Kidney (tissue), 13 donors: ENCODE measurements at regions not wholly inside any gene's neighbourhood (a gene's known extent, or its start where the extent isn't known, plus 50 kb on each side); places are given as distances from the start of the nearest gene placed in this dataset.

Experiments
- DNase-seq, 5 donors: peaks; one replicate each; pipeline ENCODE4 v3.0.0-alpha.2; 2013 to 2020
- FAIRE-seq: peaks from 2 replicates; lab custom pipeline; 2012; peaks lifted over from hg19 to GRCh38; lab: Jason Lieb, UNC
- H3K27ac ChIP-seq, 2 donors: one replicate each; pipeline ENCODE4 v1.7.0; 2013; ENCODE audit warnings: low read depth in 2 of 2, low read length in 2 of 2, inconsistent platforms in 1 of 2
- H3K27me3 ChIP-seq: one replicate; pipeline ENCODE4 v1.7.1; 2013; ENCODE audit warnings: low read length, inconsistent platforms; ENCODE audit not compliant: control insufficient read depth, insufficient read depth
- H3K36me3 ChIP-seq, 3 donors: one replicate each; pipeline versions ENCODE4 v1.7.0 to v1.7.1; 2013; ENCODE audit warnings: low read length in 3 of 3, control low read depth in 1 of 3, inconsistent platforms in 1 of 3; ENCODE audit not compliant: insufficient read depth in 3 of 3, control insufficient read depth in 2 of 3
- H3K4me1 ChIP-seq, 3 donors: one replicate each; pipeline versions ENCODE4 v1.7.0 to v1.7.1; 2013; ENCODE audit warnings: low read length in 3 of 3, inconsistent platforms in 1 of 3, low read depth in 1 of 3; ENCODE audit not compliant: control insufficient read depth in 2 of 3, insufficient read depth in 2 of 3
- H3K4me3 ChIP-seq, 3 donors: one replicate each; pipeline versions ENCODE4 v1.7.0 to v1.8.1; 2013; ENCODE audit warnings: low read length in 3 of 3, control low read depth in 1 of 3, inconsistent platforms in 1 of 3
- H3K9ac ChIP-seq, 3 donors: one replicate each; pipeline versions ENCODE4 v1.7.0 to v1.7.1; 2013; ENCODE audit warnings: low read length in 3 of 3, control low read depth in 1 of 3, inconsistent platforms in 1 of 3
- H3K9me3 ChIP-seq, 3 donors: one replicate each; pipeline versions ENCODE4 v1.7.0 to v1.7.1; 2013; ENCODE audit warnings: low read length in 3 of 3, control low read depth in 1 of 3, inconsistent platforms in 1 of 3; ENCODE audit not compliant: control insufficient read depth in 2 of 3, insufficient read depth in 1 of 3
- intact Hi-C: fragments of 100-400 bp; cut with DNase I; formaldehyde crosslinking; loops from one replicate; pipeline ENCODE4 v1.11.1; 2022
- TF ChIP-seq, protein P1 (sequence below): IDR thresholded peaks from 3 replicates; pipeline ENCODE4 v1.5.1; 2012; ENCODE audit warnings: mild to moderate bottlenecking, moderate library complexity, borderline replicate concordance; ENCODE audit not compliant: insufficient read depth; ENCODE audit errors: extremely low read depth
- donor health status: control.
- donor health status: control.
- donor health status: control.
- donor health status: control.
- donor health status: control.
- donor health status: DM: yes; HTN: yes; CAD: no.
- donor health status: Normal renal cell carcinoma (clear cell type).

DNA sequence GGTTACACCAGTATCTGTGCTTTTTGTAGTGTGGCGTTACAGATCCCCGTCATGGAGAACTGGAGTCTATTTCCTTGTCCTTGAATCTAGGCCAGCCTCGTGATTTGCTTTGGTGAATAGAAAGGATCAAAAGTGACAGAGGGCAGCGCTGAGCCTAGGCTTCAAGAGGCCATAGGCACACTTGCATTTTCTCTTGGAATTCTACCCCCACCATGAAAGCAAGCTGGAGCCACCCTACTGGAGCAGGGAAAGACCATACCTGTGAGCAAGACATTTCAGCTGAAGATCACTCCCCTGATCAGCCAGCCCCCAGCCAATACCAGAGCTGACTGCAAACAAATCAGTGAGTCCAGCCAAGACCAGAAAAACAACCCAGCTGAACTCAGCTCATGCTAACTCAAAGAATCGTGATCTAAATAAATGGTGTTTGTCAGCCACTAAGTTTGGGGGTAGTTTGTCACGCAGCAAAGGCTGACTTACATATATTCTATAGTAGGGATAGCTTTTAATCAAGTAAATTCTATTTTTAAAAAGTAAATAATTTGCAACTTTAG lies 521.9 kb upstream of the TBX3 start:
- no peak overlapping the region for H3K4me3 ChIP-seq
- TF ChIP-seq, protein P1, sequence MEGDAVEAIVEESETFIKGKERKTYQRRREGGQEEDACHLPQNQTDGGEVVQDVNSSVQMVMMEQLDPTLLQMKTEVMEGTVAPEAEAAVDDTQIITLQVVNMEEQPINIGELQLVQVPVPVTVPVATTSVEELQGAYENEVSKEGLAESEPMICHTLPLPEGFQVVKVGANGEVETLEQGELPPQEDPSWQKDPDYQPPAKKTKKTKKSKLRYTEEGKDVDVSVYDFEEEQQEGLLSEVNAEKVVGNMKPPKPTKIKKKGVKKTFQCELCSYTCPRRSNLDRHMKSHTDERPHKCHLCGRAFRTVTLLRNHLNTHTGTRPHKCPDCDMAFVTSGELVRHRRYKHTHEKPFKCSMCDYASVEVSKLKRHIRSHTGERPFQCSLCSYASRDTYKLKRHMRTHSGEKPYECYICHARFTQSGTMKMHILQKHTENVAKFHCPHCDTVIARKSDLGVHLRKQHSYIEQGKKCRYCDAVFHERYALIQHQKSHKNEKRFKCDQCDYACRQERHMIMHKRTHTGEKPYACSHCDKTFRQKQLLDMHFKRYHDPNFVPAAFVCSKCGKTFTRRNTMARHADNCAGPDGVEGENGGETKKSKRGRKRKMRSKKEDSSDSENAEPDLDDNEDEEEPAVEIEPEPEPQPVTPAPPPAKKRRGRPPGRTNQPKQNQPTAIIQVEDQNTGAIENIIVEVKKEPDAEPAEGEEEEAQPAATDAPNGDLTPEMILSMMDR = no peak
- H3K9me3 ChIP-seq = no peaks in the 10 kb centered on the region
- no peaks in the 10 kb centered on the region for H3K36me3 ChIP-seq
- H3K4me1 ChIP-seq = no peaks in the 10 kb centered on the region
- H3K27ac ChIP-seq = no peak overlapping the region
- DNase-seq (no peak), FAIRE-seq (no peak)
- no peaks in the 10 kb centered on the region for H3K27me3 ChIP-seq
- no peak overlapping the region for H3K9ac ChIP-seq
- intact Hi-C loops = no loop called here

DNA sequence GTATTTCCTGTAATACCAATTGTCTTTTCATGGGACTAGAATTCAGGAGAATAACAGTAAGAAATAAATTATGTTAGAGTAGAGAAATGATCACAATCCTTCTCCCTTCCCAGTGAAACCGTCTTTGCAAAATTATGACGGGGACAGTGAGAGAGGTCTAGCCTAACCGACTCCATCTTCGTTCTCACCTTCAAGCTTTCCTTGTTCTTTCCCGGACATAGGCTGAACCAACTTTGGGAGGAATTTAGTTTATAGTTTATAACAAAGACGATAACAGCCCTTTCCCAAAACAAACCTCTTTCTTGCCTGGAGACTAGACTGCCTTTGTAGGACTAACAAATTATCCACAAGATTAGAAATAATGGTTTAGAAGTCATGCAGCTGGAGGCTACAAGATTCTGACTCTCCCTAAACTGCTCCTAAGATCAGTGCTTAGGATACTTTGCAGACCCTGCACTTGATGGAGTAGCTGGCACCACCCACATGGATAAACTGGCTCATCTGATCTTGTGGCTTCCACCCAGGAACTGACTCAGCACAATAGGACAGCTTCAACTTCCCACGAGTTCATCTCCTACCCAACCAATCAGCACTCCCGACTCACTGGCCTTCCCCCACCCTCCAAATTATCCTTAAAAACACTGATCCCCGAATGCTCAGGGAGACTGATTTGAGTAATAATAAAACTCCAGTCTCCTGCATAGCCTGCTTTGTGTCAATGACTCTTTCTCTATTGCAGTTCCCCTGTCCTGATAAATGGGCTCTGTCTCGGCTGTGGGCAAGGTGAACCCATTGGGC lies 521.2 kb upstream of the TBX3 start:
- no peaks in the 10 kb centered on the region for H3K4me1 ChIP-seq

DNA sequence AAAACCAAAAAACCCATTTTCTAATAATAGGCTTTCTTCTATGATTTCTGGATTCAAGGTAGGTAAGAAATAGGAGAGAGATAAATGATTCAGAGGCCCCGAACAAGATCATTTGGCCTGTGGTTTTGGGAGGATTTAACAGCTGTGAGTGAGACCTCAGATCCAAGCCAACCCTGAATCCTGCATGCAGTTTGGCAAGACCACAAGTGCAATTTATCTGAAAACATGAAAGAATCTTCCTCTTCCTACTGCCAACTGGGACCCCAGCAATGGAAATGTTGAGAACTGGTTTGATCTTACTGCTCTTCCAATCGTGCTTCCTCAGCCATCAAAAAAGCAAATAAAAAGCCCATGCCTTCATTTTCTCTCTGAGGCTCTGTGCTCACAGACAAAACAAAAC lies 519.7 kb upstream of the TBX3 start:
- H3K4me1 ChIP-seq = no peaks in the 10 kb centered on the region
- no peak overlapping the region for H3K27ac ChIP-seq
- no peak for FAIRE-seq
- no peaks in the 10 kb centered on the region for H3K36me3 ChIP-seq
- TF ChIP-seq, protein P1 = no peak
- H3K9ac ChIP-seq = no peak overlapping the region
- intact Hi-C loops = no loop called here
- H3K4me3 ChIP-seq = no peak overlapping the region
- no peaks in the 10 kb centered on the region for H3K9me3 ChIP-seq
- no peaks in the 10 kb centered on the region for H3K27me3 ChIP-seq
- DNase-seq = no peak

More for the DNA sequence above, 521.2 kb upstream of the TBX3 start:
- Histone ChIP-seq H3K36me3 (no peaks in the 10 kb centered on the region), H3K9ac (no peak overlapping the region), H3K4me3 (no peak overlapping the region), H3K9me3 (no peaks in the 10 kb centered on the region), H3K27ac (no peak overlapping the region), H3K27me3 (no peaks in the 10 kb centered on the region)
- intact Hi-C loops = no loop called here
- DNase-seq (no peak), FAIRE-seq (no peak)
- TF ChIP-seq, protein P1 = no peak
